Neural cell (in vitro differentiated cells): ENCODE measurements at regions not wholly inside any gene's neighbourhood (a gene's known extent, or its start where the extent isn't known, plus 50 kb on each side); places are given as distances from the start of the nearest gene placed in this dataset.

Source experiments
- CTCF ChIP-seq: fragments of 450-650 bp; IDR thresholded peaks from 2 replicates; pipeline ENCODE4 v1.5.1; 2014; ENCODE audit warnings: antibody characterized with exemption, mild to moderate bottlenecking, moderate library complexity; ENCODE audit not compliant: poor library complexity, severe bottlenecking
- EP300 ChIP-seq: fragments of 450-650 bp; conservative IDR thresholded peaks from 2 replicates; pipeline ENCODE4 v1.6.1; 2014; ENCODE audit warnings: antibody characterized with exemption, mild to moderate bottlenecking, moderate library complexity; ENCODE audit not compliant: poor library complexity, severe bottlenecking
- EZH2 ChIP-seq: fragments of 200-600, 300-800 bp; shearing (Covaris generic), sonication (generic); IDR thresholded peaks from 2 replicates; pipeline ENCODE4 v1.6.1; 2014; ENCODE audit warnings: antibody characterized with exemption, low read length, borderline replicate concordance, mild to moderate bottlenecking; ENCODE audit not compliant: insufficient read depth, poor library complexity, severe bottlenecking
- POLR2AphosphoS5 ChIP-seq: IDR thresholded peaks from 2 replicates; pipeline ENCODE4 v1.6.1; 2012
- SMC3 ChIP-seq: fragments of 450-650 bp; conservative IDR thresholded peaks from 2 replicates; pipeline ENCODE4 v1.6.1; 2014; ENCODE audit warnings: antibody characterized with exemption, mild to moderate bottlenecking, moderate library complexity; ENCODE audit not compliant: poor library complexity
- TAF1 ChIP-seq: IDR thresholded peaks from 2 replicates; pipeline ENCODE4 v1.6.1; 2012; ENCODE audit warnings: low read depth
- TF ChIP-seq, protein P1 (sequence below): IDR thresholded peaks from 2 replicates; pipeline ENCODE4 v1.6.1; 2012; ENCODE audit warnings: borderline replicate concordance

GRCh38 chr5:158145827-158146226 lies 286.9 kb upstream of the CLINT1 start:
- no peak for TF ChIP-seq CTCF
- no peak for TF ChIP-seq POLR2AphosphoS5
- TF ChIP-seq, protein P1, sequence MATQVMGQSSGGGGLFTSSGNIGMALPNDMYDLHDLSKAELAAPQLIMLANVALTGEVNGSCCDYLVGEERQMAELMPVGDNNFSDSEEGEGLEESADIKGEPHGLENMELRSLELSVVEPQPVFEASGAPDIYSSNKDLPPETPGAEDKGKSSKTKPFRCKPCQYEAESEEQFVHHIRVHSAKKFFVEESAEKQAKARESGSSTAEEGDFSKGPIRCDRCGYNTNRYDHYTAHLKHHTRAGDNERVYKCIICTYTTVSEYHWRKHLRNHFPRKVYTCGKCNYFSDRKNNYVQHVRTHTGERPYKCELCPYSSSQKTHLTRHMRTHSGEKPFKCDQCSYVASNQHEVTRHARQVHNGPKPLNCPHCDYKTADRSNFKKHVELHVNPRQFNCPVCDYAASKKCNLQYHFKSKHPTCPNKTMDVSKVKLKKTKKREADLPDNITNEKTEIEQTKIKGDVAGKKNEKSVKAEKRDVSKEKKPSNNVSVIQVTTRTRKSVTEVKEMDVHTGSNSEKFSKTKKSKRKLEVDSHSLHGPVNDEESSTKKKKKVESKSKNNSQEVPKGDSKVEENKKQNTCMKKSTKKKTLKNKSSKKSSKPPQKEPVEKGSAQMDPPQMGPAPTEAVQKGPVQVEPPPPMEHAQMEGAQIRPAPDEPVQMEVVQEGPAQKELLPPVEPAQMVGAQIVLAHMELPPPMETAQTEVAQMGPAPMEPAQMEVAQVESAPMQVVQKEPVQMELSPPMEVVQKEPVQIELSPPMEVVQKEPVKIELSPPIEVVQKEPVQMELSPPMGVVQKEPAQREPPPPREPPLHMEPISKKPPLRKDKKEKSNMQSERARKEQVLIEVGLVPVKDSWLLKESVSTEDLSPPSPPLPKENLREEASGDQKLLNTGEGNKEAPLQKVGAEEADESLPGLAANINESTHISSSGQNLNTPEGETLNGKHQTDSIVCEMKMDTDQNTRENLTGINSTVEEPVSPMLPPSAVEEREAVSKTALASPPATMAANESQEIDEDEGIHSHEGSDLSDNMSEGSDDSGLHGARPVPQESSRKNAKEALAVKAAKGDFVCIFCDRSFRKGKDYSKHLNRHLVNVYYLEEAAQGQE = no peak
- no peak for TF ChIP-seq TAF1
- no peak for TF ChIP-seq EZH2
- TF ChIP-seq SMC3 = no peak
- TF ChIP-seq EP300 = no peak
